ENCODE measurements at regions not wholly inside any gene's neighbourhood (a gene's known extent, or its start where the extent isn't known, plus 50 kb on each side); places are given as distances from the start of the nearest gene placed in this dataset.

DNA sequence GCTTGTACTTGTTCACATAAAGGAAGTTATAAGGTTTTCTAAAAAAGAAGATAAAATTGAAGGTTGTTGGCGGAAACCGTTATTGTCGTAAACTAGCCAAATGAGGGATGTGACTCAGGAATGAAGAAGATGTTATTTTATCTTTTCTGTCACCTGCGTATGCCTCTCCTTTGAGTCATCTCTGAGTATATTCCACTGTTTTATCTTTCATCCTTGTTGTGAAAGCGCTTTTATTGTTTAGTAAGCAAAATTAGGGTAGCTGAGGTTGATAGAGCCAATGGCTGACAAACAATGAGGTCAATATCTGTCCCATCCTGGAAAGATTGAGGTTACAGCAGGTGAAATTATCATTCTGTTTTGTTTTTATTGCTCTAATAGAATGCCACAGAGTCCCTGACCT is 105.0 kb downstream of the TUSC1 start:
- no peak for TF ChIP-seq CTCF (IDR thresholded peaks at IDR 0.05)
- no peaks in the 10 kb centered on the region for H3K79me2 ChIP-seq
- H3K27ac ChIP-seq: no peak overlapping the region
- no peak overlapping the region for H3K9ac ChIP-seq
- no peaks in the 10 kb centered on the region for H3K9me3 ChIP-seq (ENCODE audit: control insufficient read depth, low read length)
- no peak overlapping the region for H3K4me3 ChIP-seq (ENCODE audit: low read depth, low read length)
- no peaks in the 10 kb centered on the region for H3K36me3 ChIP-seq (ENCODE audit: control insufficient read depth, insufficient read depth, low read length)
- H3K4me1 ChIP-seq: no peaks in the 10 kb centered on the region
- H2AFZ ChIP-seq: no peak overlapping the region
- H3K27me3 ChIP-seq (ENCODE audit: control insufficient read depth, insufficient read depth, low read length): no peaks in the 10 kb centered on the region
- H3K4me2 ChIP-seq (ENCODE audit: low read length): no peak overlapping the region

DNA sequence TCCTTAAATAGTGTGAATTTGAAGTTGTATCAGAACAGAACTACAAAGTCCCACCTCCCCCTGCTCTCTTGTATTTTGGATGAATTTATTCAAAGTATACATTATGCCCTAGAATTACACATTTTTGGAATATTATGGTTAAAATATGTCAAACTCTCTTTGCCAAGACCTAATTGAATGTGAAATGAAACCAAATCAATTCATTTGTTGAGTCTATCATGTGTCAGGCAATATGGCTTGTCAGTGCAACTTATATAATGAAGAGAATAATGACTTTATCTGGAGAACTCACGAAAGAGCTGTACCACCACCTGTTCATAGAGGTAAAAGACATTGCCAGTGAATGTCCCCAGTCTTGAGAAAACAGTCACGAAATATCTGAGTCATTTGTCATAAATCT is 106.8 kb downstream of the TUSC1 start:
- Histone ChIP-seq H3K27ac (no peak overlapping the region), H3K27me3 (ENCODE audit: control insufficient read depth, insufficient read depth, low read length) (no peaks in the 10 kb centered on the region), H3K79me2 (no peaks in the 10 kb centered on the region), H3K36me3 (ENCODE audit: control insufficient read depth, insufficient read depth, low read length) (no peaks in the 10 kb centered on the region), H3K9me3 (ENCODE audit: control insufficient read depth, low read length) (no peaks in the 10 kb centered on the region), H3K4me3 (ENCODE audit: low read depth, low read length) (no peak overlapping the region), H2AFZ (no peak overlapping the region), H3K4me1 (no peaks in the 10 kb centered on the region), H3K9ac (no peak overlapping the region), H3K4me2 (ENCODE audit: low read length) (no peak overlapping the region)
- TF ChIP-seq CTCF (IDR thresholded peaks at IDR 0.05): no peak

DNA sequence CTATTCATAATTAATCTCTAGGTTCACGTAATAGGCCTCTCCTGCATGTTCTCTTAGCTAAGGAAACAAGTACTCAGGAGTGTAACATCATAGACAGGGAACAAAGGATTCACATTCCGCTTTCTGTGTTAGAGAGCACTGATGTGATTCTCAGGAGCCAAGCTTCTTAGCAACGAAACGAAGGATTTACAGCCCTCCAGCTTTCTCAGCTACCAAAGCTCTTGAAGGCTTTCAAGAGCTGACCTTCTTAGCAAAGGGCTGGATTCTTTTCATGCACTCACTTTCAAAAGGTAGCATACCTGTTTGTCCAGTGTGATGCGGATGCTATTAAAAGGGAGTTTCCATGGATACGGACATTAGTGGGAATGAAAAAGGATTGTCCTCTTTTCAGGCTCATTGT is 107.4 kb downstream of the TUSC1 start:
- H3K4me3 ChIP-seq (ENCODE audit: low read depth, low read length): no peak overlapping the region
- no peak overlapping the region for H2AFZ ChIP-seq
- no peak overlapping the region for H3K4me2 ChIP-seq (ENCODE audit: low read length)
- no peak for TF ChIP-seq CTCF (IDR thresholded peaks at IDR 0.05)
- no peaks in the 10 kb centered on the region for H3K79me2 ChIP-seq
- H3K36me3 ChIP-seq (ENCODE audit: control insufficient read depth, insufficient read depth, low read length): no peaks in the 10 kb centered on the region
- no peaks in the 10 kb centered on the region for H3K9me3 ChIP-seq (ENCODE audit: control insufficient read depth, low read length)
- H3K27ac ChIP-seq: no peak overlapping the region
- no peaks in the 10 kb centered on the region for H3K27me3 ChIP-seq (ENCODE audit: control insufficient read depth, insufficient read depth, low read length)
- H3K9ac ChIP-seq: no peak overlapping the region
- H3K4me1 ChIP-seq: no peaks in the 10 kb centered on the region

- Histone ChIP-seq H2AFZ (no peak overlapping the region), H3K27ac (no peak overlapping the region), H3K9ac (no peak overlapping the region), H3K4me2 (ENCODE audit: low read length) (no peak overlapping the region), H3K79me2 (no peaks in the 10 kb centered on the region), H3K4me1 (no peaks in the 10 kb centered on the region), H3K27me3 (ENCODE audit: control insufficient read depth, insufficient read depth, low read length) (no peaks in the 10 kb centered on the region), H3K36me3 (ENCODE audit: control insufficient read depth, insufficient read depth, low read length) (no peaks in the 10 kb centered on the region), H3K9me3 (ENCODE audit: control insufficient read depth, low read length) (no peaks in the 10 kb centered on the region), H3K4me3 (ENCODE audit: low read depth, low read length) (no peak overlapping the region)
- no peak for TF ChIP-seq CTCF (IDR thresholded peaks at IDR 0.05)
Measured at GRCh38 chr9:25562101-25562500, 116.1 kb downstream of the TUSC1 start.

GRCh38 chr9:25557645-25558300 is 120.5 kb downstream of the TUSC1 start:
- Histone ChIP-seq H3K9me3 (ENCODE audit: control insufficient read depth, low read length) (no peaks in the 10 kb centered on the region), H3K79me2 (no peaks in the 10 kb centered on the region), H2AFZ (no peak overlapping the region), H3K4me3 (ENCODE audit: low read depth, low read length) (no peak overlapping the region), H3K4me1 (no peaks in the 10 kb centered on the region), H3K27me3 (ENCODE audit: control insufficient read depth, insufficient read depth, low read length) (no peaks in the 10 kb centered on the region), H3K36me3 (ENCODE audit: control insufficient read depth, insufficient read depth, low read length) (no peaks in the 10 kb centered on the region), H3K27ac (no peak overlapping the region), H3K9ac (no peak overlapping the region), H3K4me2 (ENCODE audit: low read length) (no peak overlapping the region)
- no peak for TF ChIP-seq CTCF (IDR thresholded peaks at IDR 0.05)
